ENCODE measurements at regions not wholly inside any gene's neighbourhood (a gene's known extent, or its start where the extent isn't known, plus 50 kb on each side); places are given as distances from the start of the nearest gene placed in this dataset.

DNA sequence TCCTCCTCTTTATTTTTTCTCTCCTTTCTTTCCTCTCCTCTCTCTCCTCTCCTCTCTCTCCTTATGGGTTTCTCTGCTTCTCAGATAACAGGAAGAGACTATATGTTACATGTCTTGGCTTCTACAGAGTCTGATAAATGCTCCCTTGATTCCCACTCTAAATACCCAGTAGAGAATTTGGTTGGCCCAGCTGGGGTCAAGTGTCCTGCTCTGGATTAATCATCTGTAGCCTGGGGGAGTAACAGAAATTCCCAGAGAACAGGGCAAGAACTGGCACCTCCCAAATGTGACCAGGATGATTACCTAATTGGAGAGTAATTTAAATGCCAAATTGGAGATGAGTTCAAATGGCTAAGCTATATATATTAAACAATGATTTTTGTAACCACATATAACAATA, 146.1 kb upstream of the LMO4 start:
- TF ChIP-seq, protein P1, sequence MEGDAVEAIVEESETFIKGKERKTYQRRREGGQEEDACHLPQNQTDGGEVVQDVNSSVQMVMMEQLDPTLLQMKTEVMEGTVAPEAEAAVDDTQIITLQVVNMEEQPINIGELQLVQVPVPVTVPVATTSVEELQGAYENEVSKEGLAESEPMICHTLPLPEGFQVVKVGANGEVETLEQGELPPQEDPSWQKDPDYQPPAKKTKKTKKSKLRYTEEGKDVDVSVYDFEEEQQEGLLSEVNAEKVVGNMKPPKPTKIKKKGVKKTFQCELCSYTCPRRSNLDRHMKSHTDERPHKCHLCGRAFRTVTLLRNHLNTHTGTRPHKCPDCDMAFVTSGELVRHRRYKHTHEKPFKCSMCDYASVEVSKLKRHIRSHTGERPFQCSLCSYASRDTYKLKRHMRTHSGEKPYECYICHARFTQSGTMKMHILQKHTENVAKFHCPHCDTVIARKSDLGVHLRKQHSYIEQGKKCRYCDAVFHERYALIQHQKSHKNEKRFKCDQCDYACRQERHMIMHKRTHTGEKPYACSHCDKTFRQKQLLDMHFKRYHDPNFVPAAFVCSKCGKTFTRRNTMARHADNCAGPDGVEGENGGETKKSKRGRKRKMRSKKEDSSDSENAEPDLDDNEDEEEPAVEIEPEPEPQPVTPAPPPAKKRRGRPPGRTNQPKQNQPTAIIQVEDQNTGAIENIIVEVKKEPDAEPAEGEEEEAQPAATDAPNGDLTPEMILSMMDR (conservative IDR thresholded peaks at IDR 0.05), result no peak
- H3K27ac ChIP-seq, result no peak overlapping the region

- H3K27ac ChIP-seq, result no peak overlapping the region
- TF ChIP-seq, protein P1 (conservative IDR thresholded peaks at IDR 0.05), result no peak
These were observed 143.6 kb upstream of the LMO4 start for GRCh38 chr1:87185077-87185476.

DNA sequence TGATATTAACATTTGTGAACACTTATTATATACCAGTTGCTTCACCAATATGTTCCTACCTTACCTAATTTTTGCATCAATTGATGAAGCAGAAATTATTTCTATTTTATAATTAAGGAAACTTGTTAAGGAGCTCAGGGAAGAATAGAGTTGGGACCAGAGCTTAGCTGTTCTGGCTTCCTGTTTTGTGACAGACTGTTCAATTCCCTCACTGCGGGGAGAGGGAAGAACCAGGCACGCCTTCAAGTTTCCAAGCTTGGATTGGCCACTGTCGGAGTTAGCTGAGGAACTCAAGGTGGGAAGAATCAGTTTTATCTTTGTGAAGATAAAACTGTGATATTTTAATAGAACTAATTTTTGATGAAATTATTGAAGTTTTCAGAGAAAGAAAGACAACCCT, 142.3 kb upstream of the LMO4 start:
- TF ChIP-seq, protein P1 (conservative IDR thresholded peaks at IDR 0.05), result no peak

DNA sequence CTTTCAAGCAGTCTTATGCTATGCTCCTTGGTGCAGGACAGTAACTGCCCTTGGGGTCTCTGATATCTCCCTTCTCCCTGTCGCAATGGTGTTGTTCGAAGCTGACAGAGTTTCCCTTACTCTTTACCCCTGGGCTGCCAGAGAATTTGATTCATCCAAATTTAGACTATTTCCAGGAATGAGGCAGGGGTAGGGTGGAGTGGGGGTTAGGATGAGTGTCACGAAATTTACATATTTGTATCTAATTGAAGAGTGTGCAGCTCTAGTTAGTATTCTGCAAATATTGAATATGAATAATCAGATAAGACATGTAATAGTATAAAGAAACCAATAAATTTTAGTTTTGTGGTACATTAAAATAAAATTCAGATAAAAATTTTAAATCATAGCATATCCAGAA, 140.0 kb upstream of the LMO4 start:
- TF ChIP-seq, protein P1 (conservative IDR thresholded peaks at IDR 0.05), result no peak

More for the DNA sequence above, 142.3 kb upstream of the LMO4 start:
- no peak overlapping the region for H3K27ac ChIP-seq

DNA sequence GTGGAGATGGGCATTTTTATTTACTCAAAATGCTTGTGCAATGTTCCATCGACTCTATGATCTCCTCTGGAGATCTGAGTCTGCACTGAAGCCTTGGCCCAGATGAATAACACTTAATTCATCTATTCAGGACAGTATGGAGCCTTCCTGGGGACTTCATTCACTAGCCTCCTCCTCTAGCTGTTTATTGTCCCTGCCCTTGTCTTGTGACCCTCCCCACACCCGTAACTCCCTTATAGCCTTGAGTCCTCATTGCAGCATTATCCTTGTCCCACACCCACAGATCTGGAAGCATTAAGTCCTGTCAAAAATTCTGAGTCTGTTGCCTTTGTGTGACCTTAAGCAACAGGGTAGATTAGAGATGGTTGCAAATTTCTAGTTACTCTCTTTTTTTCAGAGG, 138.3 kb upstream of the LMO4 start:
- no peak overlapping the region for H3K27ac ChIP-seq
- TF ChIP-seq, protein P1 (conservative IDR thresholded peaks at IDR 0.05), result no peak

More for the DNA sequence above, 140.0 kb upstream of the LMO4 start:
- no peak overlapping the region for H3K27ac ChIP-seq

DNA sequence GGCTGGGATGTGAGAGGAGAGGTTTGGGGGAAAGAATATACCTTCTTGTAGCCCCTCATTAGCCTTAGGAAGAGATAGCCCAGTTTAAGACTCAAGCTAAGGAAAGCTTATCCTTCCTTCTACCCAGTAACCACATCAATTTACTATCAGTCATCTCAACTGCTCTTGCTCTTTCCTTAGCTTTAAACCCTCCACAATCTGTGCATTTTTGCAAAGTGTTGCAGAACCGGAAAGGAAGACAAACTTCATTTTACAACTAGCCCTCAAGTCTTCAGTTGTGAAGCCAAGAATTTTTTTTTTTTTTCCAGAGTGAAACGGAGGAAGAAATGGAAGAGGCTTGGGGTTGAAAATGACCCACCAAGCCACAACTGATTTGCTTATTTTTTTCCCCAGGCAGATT, 137.0 kb upstream of the LMO4 start:
- H3K27ac ChIP-seq, result no peak overlapping the region
- TF ChIP-seq, protein P1 (conservative IDR thresholded peaks at IDR 0.05), result no peak

DNA sequence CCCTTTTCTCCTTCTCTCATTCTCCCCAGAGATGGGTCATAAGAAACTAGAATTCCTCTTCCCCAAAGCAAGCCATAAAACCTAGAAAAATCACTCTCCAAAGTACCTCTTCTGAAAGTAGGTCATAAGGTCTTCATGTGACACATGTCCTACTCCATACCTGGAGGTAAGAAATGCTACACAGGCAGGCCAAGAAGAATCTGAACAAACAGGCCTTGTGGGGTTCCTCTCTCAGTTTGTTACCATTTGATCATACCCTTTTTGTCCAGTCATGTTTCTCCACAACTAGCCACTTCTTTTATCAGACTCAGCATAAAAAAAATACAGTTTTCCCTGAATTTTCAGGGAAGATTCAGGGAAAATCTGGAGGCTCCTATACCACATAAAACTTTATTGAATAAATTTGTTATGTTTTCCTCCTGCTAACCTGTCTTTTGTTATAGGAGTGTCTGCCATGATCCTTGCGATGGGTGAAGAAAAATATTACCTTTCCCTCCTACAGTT, 134.4 kb upstream of the LMO4 start:
- H3K27ac ChIP-seq, result no peak overlapping the region
- TF ChIP-seq, protein P1 (conservative IDR thresholded peaks at IDR 0.05), result no peak

All from VCaP (cell line).